ENCODE measurements at regions not wholly inside any gene's neighbourhood (a gene's known extent, or its start where the extent isn't known, plus 50 kb on each side); places are given as distances from the start of the nearest gene placed in this dataset.
"Not testable (repeated sequence)": the region's sequence is repeated elsewhere in the genome, so short reads cannot be mapped to it uniquely, and the experiment has no call there.

GRCh38 chr7:140283472-140283871 is 106.7 kb upstream of the KDM7A start:
- no peak overlapping the region for H3K4me3 ChIP-seq (ENCODE audit: low read depth, low read length)
- no peak for DNase-seq (ENCODE audit: low read depth)
- no peak for TF ChIP-seq CTCF (IDR thresholded peaks at IDR 0.05; ENCODE audit: low read depth, low read length, missing control alignments)

- TF ChIP-seq CTCF (IDR thresholded peaks at IDR 0.05; ENCODE audit: low read depth, low read length, missing control alignments) = no peak
- no peak for DNase-seq (ENCODE audit: low read depth)
- no peak overlapping the region for H3K4me3 ChIP-seq (ENCODE audit: low read depth, low read length)
These were observed 105.2 kb upstream of the KDM7A start for GRCh38 chr7:140281960-140282359.

- H3K4me3 ChIP-seq (ENCODE audit: low read depth, low read length) = no peak overlapping the region
- TF ChIP-seq CTCF (IDR thresholded peaks at IDR 0.05; ENCODE audit: low read depth, low read length, missing control alignments) = no peak
- no peak for DNase-seq (ENCODE audit: low read depth)
These were observed 104.5 kb upstream of the KDM7A start for GRCh38 chr7:140281255-140281654.

- no peak overlapping the region for H3K4me3 ChIP-seq (ENCODE audit: low read depth, low read length)
- no peak for DNase-seq (ENCODE audit: low read depth)
- no peak for TF ChIP-seq CTCF (IDR thresholded peaks at IDR 0.05; ENCODE audit: low read depth, low read length, missing control alignments)
These were observed 99.2 kb upstream of the KDM7A start for GRCh38 chr7:140276001-140276400.

GRCh38 chr7:140275069-140275965 is 98.5 kb upstream of the KDM7A start:
- DNase-seq (ENCODE audit: low read depth) = no peak
- TF ChIP-seq CTCF (IDR thresholded peaks at IDR 0.05; ENCODE audit: low read depth, low read length, missing control alignments) = no peak
- H3K4me3 ChIP-seq (ENCODE audit: low read depth, low read length) = no peak overlapping the region

GRCh38 chr7:140273417-140273816 is 96.6 kb upstream of the KDM7A start:
- DNase-seq (ENCODE audit: low read depth) = no peak
- no peak for TF ChIP-seq CTCF (IDR thresholded peaks at IDR 0.05; ENCODE audit: low read depth, low read length, missing control alignments)
- no peak overlapping the region for H3K4me3 ChIP-seq (ENCODE audit: low read depth, low read length)

- H3K4me3 ChIP-seq (ENCODE audit: low read depth, low read length); DNase-seq (ENCODE audit: low read depth): not testable (repeated sequence)
These were observed 94.8 kb upstream of the KDM7A start for GRCh38 chr7:140271643-140271968.
